ENCODE measurements at regions not wholly inside any gene's neighbourhood (a gene's known extent, or its start where the extent isn't known, plus 50 kb on each side); places are given as distances from the start of the nearest gene placed in this dataset.

DNA sequence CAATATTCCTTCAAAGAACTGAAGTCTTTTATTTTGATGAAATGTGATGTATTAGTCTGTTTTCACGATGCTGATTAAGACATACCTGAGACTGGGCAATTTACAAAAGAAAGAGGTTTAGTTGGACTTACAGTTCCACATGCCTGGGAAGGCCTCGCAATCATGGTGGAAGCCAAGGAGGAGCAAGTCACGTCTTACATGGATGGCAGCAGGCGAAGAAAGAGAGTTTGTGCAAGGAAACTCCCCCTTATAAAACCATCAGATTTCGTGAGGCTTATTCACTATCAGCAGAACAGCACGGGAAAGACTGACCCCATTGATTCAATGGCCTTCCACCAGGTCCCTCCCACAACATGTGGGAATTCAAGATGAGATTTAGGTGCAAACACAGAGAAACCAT, 750.3 kb upstream of the KCND2 start:
- Histone ChIP-seq H3K4me3 (no peak overlapping the region), H3K36me3 (no peaks in the 10 kb centered on the region), H3K4me1 (no peaks in the 10 kb centered on the region), H3K27me3 (no peaks in the 10 kb centered on the region), H3K9me3 (peaks cover 0 to 23% (median 7%) of the 10 kb centered on the region in 12 donors), H3K27ac (no peak overlapping the region)
- no peak for TF ChIP-seq POLR2A (IDR thresholded peaks at IDR 0.05)
- TF ChIP-seq, protein P1, sequence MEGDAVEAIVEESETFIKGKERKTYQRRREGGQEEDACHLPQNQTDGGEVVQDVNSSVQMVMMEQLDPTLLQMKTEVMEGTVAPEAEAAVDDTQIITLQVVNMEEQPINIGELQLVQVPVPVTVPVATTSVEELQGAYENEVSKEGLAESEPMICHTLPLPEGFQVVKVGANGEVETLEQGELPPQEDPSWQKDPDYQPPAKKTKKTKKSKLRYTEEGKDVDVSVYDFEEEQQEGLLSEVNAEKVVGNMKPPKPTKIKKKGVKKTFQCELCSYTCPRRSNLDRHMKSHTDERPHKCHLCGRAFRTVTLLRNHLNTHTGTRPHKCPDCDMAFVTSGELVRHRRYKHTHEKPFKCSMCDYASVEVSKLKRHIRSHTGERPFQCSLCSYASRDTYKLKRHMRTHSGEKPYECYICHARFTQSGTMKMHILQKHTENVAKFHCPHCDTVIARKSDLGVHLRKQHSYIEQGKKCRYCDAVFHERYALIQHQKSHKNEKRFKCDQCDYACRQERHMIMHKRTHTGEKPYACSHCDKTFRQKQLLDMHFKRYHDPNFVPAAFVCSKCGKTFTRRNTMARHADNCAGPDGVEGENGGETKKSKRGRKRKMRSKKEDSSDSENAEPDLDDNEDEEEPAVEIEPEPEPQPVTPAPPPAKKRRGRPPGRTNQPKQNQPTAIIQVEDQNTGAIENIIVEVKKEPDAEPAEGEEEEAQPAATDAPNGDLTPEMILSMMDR (IDR thresholded peaks at IDR 0.05) = no peak
- ATAC-seq (no peak), DNase-seq (no peak)
- 73 to 81% (median 79%) methylated on average over 6 of the region's 6 CpGs for WGBS, 4 donors
- intact Hi-C loops (cut with DNase I) = no loop called here

DNA sequence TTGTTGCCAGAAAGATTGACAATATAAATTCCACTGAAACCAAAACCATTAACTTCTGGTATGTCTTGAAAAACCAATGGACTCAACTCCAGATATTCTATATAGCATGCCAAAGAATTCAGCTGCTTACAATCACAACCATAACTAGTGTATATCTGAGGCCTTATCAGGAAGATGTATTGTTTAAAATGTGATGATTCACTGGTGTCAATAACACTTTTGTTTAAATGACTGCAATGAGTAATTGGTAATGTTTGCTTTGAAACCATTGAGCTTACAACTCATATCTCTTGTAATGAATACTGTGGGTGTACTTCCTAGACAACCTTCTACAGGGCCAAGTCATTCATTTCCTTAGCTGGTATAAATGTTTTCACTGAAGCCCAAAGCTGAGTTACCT, 727.9 kb upstream of the KCND2 start:
- Histone ChIP-seq H3K9me3 (peaks cover 0 to 3% (median 0%) of the 10 kb centered on the region in 12 donors), H3K27ac (no peak overlapping the region), H3K4me1 (no peaks in the 10 kb centered on the region), H3K27me3 (no peaks in the 10 kb centered on the region), H3K4me3 (no peak overlapping the region), H3K36me3 (no peaks in the 10 kb centered on the region)
- TF ChIP-seq, protein P1 (IDR thresholded peaks at IDR 0.05) = no peak
- no peak for TF ChIP-seq POLR2A (IDR thresholded peaks at IDR 0.05)
- DNase-seq = no peak
- no peak for ATAC-seq
- intact Hi-C loops (cut with DNase I) = no loop called here

DNA sequence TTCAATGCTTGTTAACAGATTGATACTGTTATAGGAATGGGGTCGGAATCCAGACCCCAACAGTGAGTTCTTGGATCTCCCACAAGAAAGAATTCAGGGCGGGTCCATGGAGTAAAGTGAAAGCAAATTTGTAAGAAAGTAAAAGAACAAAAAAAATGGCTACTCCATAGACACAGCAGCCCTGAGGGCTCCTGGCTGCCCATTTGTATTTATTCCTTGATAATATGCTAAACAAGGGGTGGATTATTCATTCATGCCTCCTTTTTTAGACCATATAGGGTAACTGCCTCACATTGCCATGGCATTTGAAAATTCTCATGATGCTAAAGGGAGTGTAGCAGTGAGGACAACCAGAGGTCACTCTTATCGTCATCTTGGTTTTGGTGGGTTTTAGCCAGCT, 717.2 kb upstream of the KCND2 start:
- intact Hi-C loops (cut with DNase I) = no loop called here
- Histone ChIP-seq H3K36me3 (no peaks in the 10 kb centered on the region), H3K4me1 (no peaks in the 10 kb centered on the region), H3K27ac (no peak overlapping the region), H3K4me3 (no peak overlapping the region), H3K27me3 (no peaks in the 10 kb centered on the region), H3K9me3 (peaks cover 0 to 8% (median 0%) of the 10 kb centered on the region in 12 donors)
- no peak for ATAC-seq
- 71 to 81% (median 79%) methylated on average over 3 of the region's 3 CpGs for WGBS, 4 donors
- DNase-seq = no peak
- TF ChIP-seq POLR2A (IDR thresholded peaks at IDR 0.05) = no peak
- TF ChIP-seq, protein P1 (IDR thresholded peaks at IDR 0.05) = no peak

DNA sequence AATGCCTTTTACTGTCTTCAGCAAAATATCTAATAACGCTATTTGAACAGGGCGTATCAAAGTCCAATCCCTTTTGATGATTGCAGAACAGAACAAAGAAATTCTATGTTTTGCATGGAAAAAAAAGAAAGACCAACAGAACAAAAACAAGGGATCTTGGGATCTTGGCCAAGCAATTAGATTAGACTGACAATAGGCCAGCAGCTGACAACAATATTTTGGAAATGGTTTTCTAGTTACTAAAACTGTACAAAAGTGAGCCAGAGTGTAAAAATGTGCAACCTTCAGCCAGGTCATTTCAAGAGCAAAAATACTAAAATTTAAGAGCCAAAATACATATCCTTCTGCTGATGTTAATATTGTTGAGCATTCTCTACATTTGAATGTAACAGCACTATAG, 716.5 kb upstream of the KCND2 start:
- DNase-seq (no peak), ATAC-seq (no peak)
- no peak overlapping the region for H3K4me3 ChIP-seq
- no peaks in the 10 kb centered on the region for H3K36me3 ChIP-seq
- H3K27ac ChIP-seq = no peak overlapping the region
- intact Hi-C loops (cut with DNase I) = no loop called here
- 83 to 93% (median 87%) methylated on average over 2 of the region's 2 CpGs for WGBS, 4 donors
- peaks cover 0 to 8% (median 0%) of the 10 kb centered on the region in 12 donors for H3K9me3 ChIP-seq
- no peaks in the 10 kb centered on the region for H3K4me1 ChIP-seq
- TF ChIP-seq POLR2A (IDR thresholded peaks at IDR 0.05) = no peak
- TF ChIP-seq, protein P1 (IDR thresholded peaks at IDR 0.05) = no peak
- no peaks in the 10 kb centered on the region for H3K27me3 ChIP-seq

All from heart left ventricle (tissue), 16 donors.